HG03139 (cell line): ENCODE measurements at regions not wholly inside any gene's neighbourhood (a gene's known extent, or its start where the extent isn't known, plus 50 kb on each side); places are given as distances from the start of the nearest gene placed in this dataset.

ENCODE experiments used
- ATAC-seq: cut with Tn5 transposase; IDR thresholded peaks from one replicate; pipeline ENCODE4 v1.9.1; 2021; ENCODE audit not compliant: unreplicated experiment

DNA sequence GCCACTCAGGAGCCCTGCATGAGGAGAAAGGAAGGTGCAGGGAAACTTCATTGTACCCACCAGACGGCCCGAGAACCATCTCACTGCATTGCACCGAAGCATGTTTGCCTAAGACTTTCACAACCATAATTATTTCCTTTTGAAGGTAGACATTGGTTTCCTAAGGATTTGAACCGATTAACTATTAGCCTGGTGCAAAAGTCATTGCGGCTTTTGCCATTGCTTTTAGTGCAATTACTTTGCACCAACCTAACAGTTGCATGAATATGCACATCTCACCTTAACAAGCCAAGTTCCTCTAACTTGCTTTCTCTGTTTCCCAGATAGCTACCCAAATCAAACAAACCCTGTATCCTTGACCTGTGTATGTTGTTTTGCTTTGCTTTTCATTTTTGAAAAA is 516.3 kb upstream of the ID2 start:
- ATAC-seq, result no peak

GRCh38 chr2:8168022-8168717 is 513.7 kb upstream of the ID2 start:
- ATAC-seq, result no peak

DNA sequence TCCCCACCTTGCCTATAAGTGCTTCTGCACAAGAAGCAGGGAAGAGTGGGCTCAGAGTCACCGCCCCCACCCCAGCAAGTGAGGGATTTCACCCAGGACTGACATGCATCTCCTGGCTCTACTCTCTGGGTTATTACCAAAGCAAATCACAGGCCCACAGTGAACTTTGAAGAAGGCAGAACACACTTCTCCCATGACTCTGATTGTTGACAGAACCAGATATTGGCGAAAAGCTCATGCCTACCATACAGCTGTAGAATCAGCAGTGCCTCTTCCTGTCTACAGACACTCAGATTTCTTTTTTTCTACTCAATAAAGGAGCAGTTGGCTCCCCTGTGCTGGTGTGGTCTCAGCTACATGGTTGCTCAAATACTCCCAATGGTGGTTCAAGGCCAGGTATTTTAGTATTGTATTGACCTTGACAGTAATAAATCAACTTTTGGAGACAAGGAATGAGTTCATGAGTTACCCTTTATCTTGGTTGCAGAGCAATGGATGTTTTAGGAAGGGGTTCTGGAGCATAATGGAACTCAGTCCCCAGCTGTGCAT is 512.9 kb upstream of the ID2 start:
- ATAC-seq, result no peak

DNA sequence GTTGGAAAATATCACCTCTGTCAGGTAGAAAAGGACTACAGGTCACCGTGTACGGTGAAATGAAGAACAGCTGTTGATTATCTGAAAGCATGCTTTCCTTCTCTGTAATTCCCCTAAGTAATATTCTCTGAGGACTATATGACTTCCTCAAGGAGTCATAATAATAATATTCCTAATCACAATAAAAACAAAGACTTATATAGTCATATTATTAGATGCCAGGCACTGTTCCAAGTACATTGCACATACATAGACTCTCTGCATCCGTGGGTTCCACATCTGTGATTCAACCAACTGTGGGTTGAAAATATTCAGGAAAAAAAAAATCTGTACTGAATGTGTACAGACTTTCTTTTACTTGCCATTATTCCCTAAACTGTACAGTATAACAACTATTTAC is 512.4 kb upstream of the ID2 start:
- no peak for ATAC-seq

GRCh38 chr2:8170552-8171327 is 511.1 kb upstream of the ID2 start:
- no peak for ATAC-seq

- no peak for ATAC-seq
Observed at GRCh38 chr2:8171608-8172007, 510.2 kb upstream of the ID2 start.

DNA sequence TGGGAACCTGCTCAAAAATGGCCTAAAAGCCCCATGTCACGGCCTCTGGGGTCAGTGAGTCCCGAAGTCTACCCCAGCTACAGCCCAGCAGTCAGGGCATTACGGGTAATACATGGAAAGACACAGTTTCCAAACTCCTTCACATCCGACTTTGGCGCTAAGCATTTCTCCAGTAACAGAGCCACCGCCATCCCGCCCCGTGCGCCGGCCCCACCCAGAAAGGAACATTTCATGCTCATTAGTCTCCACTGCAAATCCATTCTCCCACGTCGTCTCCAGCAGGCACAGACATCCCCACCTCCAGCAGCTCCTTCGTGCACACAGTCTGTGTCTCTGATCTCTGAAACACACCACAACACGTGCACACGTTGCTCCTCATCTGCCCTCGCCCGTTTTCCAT is 509.2 kb upstream of the ID2 start:
- ATAC-seq, result no peak

DNA sequence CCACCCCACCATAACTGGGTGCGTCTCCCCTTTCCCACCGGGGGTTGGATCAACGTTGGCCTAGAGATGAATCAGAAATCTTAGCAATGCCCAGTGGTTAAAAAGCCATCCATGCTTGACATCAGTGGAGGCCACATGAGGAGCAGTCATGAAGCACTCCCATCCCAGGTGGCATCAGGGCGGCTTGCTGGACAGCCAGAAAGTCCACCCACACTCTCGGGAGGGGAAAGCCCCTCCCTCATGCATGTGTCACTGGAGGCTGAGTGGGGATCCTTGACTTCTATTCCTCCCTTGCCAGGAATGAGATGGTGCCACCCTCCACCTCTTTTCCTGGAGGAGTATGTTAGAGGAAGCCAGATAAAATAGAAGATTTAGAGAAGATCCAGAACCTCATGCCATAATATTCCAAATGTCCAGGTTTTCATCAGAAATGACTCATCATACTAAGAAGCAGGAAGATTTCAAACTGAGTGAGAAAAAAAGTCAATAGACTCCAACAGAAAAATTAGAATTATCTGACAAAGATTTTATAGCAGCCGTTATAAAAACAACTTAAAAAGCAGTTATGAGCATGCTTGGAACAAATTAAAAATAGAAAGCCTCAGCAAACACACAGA is 507.1 kb upstream of the ID2 start:
- no peak for ATAC-seq

DNA sequence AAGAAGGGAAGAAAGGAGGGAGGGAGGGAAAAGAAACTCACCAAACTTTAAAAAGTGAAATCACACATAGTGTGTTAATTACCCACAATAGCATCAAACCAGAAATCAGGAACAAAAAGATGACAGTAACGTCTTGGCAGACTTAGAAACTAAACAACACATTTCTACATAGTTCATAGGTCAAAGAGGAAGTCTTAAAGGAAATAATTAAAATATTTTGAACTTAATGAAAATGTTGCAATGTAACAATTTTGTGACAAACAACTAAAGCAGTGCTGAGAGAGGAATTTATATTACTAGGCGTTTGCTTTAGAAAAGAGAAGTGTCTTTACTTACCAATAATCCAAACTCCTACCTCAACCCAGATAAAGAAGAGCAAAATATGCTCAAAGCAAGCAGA is 505.0 kb upstream of the ID2 start:
- ATAC-seq, result no peak

GRCh38 chr2:8177566-8177965 is 504.3 kb upstream of the ID2 start:
- no peak for ATAC-seq

DNA sequence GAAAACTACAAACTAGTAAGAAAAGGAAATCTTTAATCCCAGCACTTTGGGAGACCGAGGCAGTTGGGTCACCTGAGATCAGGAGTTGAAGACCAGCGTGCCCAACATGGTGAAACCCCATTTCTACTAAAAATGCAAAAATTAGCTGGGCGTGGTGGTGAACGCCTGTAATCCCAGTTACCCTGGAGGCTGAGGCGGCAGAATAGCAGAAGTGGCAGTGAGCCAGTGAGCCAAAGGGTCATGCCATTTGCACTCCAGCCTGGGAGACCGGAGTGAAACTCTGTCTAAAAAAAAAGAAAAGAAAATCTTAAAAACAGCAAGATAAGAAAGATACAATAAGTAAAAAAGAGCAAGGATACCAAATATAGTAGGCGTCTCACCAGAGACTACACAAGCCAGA is 502.9 kb upstream of the ID2 start:
- no peak for ATAC-seq

- no peak for ATAC-seq
Observed at GRCh38 chr2:8189316-8189715, 492.5 kb upstream of the ID2 start.

GRCh38 chr2:8190279-8190678 is 491.6 kb upstream of the ID2 start:
- ATAC-seq, result no peak

- ATAC-seq, result no peak
Observed at GRCh38 chr2:8191427-8191826, 490.4 kb upstream of the ID2 start.

DNA sequence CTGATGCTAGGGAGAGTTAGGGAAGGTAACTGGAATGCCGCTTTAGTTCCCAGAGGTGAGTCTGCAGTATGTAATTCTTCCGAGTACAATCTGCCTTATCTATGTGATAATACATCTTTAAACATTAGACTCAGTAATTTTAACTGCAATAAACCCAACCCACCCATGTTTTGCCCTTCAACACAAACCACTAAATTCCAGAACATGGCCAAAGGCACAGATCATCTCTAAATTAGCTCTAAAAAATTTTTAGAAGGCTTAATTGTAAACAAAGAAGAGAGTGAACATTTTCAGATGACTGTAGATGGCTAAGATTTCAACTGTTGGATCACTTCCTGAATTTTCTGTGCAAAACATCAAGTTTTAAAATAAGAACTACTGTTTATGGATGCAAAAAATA is 488.7 kb upstream of the ID2 start:
- ATAC-seq, result no peak

DNA sequence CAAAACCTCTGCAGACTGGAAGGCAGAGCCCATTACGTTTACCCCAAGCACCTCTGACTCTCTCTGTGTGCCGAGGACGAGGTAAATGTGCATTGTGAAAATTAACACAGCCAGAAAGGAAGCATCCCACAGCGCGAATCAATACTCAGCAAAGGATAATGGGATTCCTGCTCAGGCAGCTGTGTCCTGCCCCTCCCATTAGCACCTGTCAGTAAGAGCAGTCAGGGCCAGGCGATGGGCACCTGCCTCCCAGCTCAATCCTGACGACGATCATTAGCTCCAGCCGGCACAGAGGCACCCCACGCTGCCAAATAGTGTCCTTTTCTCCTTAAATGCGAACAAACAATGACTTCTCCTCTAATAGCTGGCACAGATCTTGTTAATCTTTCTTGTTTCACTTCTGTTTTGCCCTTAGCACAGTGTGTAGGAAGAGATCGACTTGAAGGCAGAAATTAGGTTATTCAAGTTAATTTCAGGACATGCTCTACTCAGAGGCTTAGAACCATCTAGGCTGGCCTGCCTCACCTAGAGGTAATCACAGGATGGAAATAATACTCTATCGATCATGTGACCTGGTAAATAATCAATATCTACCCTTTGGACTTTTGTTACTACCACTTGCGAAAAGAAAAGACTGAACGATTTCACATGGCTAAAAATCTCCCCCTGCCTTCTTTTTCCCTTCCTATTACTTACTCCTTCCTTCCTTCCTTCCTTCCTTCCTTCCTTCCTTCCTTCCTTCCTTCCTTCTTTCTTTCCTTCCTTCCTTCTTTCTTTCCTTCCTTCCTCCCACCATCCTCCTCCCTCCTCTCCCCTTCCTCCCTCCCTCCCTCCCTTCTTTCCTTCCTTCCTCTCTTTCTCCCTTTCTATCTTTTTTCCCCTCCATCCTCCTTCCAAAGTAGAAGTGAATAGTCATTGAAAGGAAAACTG is 487.9 kb upstream of the ID2 start:
- ATAC-seq, result no peak

DNA sequence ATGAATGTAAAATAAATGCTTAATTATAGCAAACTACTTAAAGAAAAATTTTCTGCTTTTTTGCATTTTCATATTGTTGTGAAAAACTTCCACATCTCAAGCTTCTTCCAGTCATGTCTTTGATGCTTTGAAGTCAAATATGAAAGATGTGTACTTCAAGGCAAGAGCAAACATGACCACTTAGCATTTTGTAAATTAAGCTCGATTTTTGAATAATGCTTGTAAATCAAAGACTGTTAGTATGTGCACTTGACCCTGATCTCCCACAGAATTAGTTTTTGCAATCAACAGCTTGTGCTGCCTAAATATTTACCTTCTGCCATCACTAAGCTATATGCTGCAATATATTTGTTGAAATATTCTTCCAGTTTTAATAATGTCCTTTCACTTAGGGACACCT is 486.1 kb upstream of the ID2 start:
- no peak for ATAC-seq

DNA sequence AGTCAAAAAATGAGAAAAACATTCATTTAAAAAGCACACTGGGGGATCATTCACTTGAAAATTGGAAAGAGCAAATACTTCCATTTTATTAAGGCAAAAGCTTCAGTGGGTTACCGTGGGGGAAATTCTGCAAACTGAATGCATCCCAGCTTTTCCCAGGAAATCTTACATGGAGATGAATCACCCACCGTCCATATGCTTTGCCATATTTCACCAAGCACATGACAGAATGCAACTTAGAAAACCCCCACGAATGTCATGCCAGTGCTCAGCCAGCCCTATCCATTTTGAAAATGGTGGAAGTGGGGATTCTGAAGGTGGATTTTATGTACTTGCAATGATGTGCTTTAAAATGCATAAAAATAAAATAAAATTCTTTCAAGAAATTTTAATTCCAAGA is 485.5 kb upstream of the ID2 start:
- ATAC-seq, result no peak

- ATAC-seq, result no peak
Observed at GRCh38 chr2:8197101-8197500, 484.8 kb upstream of the ID2 start.

DNA sequence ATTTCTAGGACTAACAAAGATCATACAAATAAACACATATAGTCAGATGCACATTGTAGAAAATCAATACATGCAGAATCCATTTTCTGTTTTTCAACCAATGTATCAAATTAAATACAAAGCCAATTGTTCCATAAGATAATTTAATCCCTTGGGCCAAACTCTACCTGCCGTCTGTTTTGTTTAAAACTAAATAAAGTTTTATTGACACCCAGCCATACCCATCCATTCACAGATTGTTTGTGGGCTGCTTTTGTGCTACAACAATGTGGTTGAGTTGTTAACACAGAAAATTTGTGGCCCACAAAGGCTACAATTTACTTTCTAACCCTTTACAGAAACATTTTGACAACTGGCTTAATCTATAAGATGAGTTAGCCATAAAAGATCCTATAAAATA is 484.0 kb upstream of the ID2 start:
- ATAC-seq, result no peak

DNA sequence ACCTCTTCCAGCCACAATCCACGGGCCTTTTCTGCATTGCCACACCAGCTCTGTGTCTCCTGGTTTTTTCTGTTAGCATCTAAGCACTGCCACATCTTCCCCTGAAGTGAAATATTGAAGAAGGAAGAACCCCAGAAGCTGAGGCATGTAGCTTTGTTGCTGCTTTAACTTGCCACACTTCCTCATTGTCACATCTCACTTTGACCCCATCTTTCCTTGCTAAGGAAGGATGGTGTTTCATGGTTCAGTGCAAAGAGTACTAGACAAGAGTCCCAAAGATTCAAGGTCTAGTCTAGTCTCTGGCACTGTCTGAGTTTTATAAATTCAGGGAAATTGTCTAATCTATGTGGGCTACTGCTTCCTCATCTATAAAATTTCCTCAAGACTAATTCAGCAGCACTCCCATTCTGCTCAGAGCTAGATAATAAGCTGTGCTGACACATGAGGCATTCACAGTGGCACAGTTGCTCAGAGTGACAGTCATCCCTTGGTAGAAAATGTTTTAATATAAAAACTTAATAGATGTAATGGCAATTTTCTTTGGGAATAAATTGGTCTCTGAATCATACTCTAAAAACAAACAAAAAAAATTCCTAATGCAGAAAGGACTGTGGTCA is 483.0 kb upstream of the ID2 start:
- no peak for ATAC-seq
